GM23338 (cell line): ENCODE measurements at regions not wholly inside any gene's neighbourhood (a gene's known extent, or its start where the extent isn't known, plus 50 kb on each side); places are given as distances from the start of the nearest gene placed in this dataset.

ENCODE experiments used
- CREB1 ChIP-seq: fragments of 250-450 bp; sonication (Bioruptor Pico); IDR thresholded peaks from 2 replicates; pipeline ENCODE4 v1.5.0; 2020; ENCODE audit warnings: low read depth, mild to moderate bottlenecking, moderate library complexity
- CTCF ChIP-seq, 2 experiments: fragments of 200-600 bp in 1 of 2; sonication (generic) in 1 of 2; conservative IDR thresholded peaks; 2 replicates each; pipeline versions ENCODE4 v1.5.1 to v1.6.1; 2016 to 2017; ENCODE audit warnings: antibody characterized with exemption in 2 of 2, low read depth in 2 of 2, mild to moderate bottlenecking in 2 of 2, moderate library complexity in 1 of 2
- EZH2 ChIP-seq: fragments of 200-600 bp; sonication (generic); IDR thresholded peaks from one replicate; pipeline ENCODE4 v1.8.0; 2017; ENCODE audit warnings: antibody characterized with exemption, mild to moderate bottlenecking, low read depth; ENCODE audit not compliant: unreplicated experiment
- EZH2phosphoT487 ChIP-seq: fragments of 200-600 bp; sonication (generic); IDR thresholded peaks from one replicate; pipeline ENCODE4 v1.8.1; 2018; ENCODE audit warnings: antibody characterized with exemption; ENCODE audit not compliant: unreplicated experiment
- NANOG ChIP-seq: IDR thresholded peaks from 2 replicates; pipeline ENCODE4 v1.6.1; 2016; ENCODE audit warnings: antibody characterized with exemption, borderline replicate concordance
- POLR2AphosphoS5 ChIP-seq: IDR thresholded peaks from 2 replicates; pipeline ENCODE4 v1.6.1; 2016; ENCODE audit warnings: antibody characterized with exemption, low read depth
- REST ChIP-seq: IDR thresholded peaks from one replicate; pipeline ENCODE4 v1.6.1; 2018; ENCODE audit warnings: antibody characterized with exemption; ENCODE audit not compliant: unreplicated experiment

GRCh38 chr11:130533113-130533798 is 84.8 kb downstream of the ADAMTS15 start:
- TF ChIP-seq CTCF (conservative IDR thresholded peaks at IDR 0.05; ENCODE audit: low read depth in 2 of 2) (no peak), POLR2AphosphoS5 (no peak), REST (no peak), EZH2 (no peak), NANOG (no peak), CREB1 (CRISPR knock-in tag) (no peak), EZH2phosphoT487 (no peak)
